ENCODE measurements at regions not wholly inside any gene's neighbourhood (a gene's known extent, or its start where the extent isn't known, plus 50 kb on each side); places are given as distances from the start of the nearest gene placed in this dataset.

GRCh38 chr10:76740514-76740913 lies 897.1 kb downstream of the KCNMA1 start (continued):
- TF ChIP-seq ZC3H4 (CRISPR knock-in tag; IDR thresholded peaks at IDR 0.05; ENCODE audit: borderline replicate concordance): no peak
- TF ChIP-seq CUX1 (CRISPR knock-in tag; IDR thresholded peaks at IDR 0.05): no peak
- TF ChIP-seq, protein P1, sequence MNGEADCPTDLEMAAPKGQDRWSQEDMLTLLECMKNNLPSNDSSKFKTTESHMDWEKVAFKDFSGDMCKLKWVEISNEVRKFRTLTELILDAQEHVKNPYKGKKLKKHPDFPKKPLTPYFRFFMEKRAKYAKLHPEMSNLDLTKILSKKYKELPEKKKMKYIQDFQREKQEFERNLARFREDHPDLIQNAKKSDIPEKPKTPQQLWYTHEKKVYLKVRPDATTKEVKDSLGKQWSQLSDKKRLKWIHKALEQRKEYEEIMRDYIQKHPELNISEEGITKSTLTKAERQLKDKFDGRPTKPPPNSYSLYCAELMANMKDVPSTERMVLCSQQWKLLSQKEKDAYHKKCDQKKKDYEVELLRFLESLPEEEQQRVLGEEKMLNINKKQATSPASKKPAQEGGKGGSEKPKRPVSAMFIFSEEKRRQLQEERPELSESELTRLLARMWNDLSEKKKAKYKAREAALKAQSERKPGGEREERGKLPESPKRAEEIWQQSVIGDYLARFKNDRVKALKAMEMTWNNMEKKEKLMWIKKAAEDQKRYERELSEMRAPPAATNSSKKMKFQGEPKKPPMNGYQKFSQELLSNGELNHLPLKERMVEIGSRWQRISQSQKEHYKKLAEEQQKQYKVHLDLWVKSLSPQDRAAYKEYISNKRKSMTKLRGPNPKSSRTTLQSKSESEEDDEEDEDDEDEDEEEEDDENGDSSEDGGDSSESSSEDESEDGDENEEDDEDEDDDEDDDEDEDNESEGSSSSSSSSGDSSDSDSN (IDR thresholded peaks at IDR 0.05; ENCODE audit: borderline replicate concordance in 1 of 2, low read depth in 2 of 2, low read length in 2 of 2): no peak
- no peak for TF ChIP-seq BMI1 (IDR thresholded peaks at IDR 0.05; ENCODE audit: low read length)
- no peak for TF ChIP-seq PRMT5 (CRISPR knock-in tag; IDR thresholded peaks at IDR 0.05)
- TF ChIP-seq, protein P2, sequence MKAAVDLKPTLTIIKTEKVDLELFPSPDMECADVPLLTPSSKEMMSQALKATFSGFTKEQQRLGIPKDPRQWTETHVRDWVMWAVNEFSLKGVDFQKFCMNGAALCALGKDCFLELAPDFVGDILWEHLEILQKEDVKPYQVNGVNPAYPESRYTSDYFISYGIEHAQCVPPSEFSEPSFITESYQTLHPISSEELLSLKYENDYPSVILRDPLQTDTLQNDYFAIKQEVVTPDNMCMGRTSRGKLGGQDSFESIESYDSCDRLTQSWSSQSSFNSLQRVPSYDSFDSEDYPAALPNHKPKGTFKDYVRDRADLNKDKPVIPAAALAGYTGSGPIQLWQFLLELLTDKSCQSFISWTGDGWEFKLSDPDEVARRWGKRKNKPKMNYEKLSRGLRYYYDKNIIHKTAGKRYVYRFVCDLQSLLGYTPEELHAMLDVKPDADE (conservative IDR thresholded peaks at IDR 0.05; ENCODE audit: control insufficient read depth, low read depth, low read length): no peak
- TF ChIP-seq ZNF561 (CRISPR knock-in tag; conservative IDR thresholded peaks at IDR 0.05): no peak
- TF ChIP-seq ZNF146 (CRISPR knock-in tag; IDR thresholded peaks at IDR 0.05; ENCODE audit: unreplicated experiment): no peak

Data from K562 (cell line).